ENCODE measurements at regions not wholly inside any gene's neighbourhood (a gene's known extent, or its start where the extent isn't known, plus 50 kb on each side); places are given as distances from the start of the nearest gene placed in this dataset.

DNA sequence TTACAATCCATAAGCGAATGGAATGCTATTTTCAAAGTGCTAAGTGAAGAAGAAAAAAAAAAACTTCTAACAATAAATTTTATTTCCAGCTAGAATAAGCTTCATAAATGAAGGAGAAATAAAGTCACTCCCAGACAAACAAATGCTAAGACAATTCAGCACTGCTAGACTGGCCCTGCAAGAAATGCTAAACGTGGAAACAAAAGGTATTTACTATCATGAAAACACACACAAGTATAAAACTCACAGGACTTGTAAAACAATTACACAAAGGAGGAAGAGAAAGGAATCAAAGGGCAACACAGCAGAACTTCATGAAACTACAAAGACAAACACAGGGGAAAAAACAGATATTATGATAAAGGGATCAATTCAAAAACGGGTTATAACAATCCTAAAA, 85.8 kb upstream of the NELL2 start:
- H3K4me3 Mint-ChIP-seq, result no peak overlapping the region
- DNase-seq (ENCODE audit: low spot score in 2 of 2) (no peak), ATAC-seq (ENCODE audit: low read depth) (no peak)
- peaks cover 20% of the 10 kb centered on the region for H3K9me3 Mint-ChIP-seq
- no peaks in the 10 kb centered on the region for H3K4me1 Mint-ChIP-seq
- H3K27me3 Mint-ChIP-seq, result no peaks in the 10 kb centered on the region
- no peak overlapping the region for H3K27ac Mint-ChIP-seq
- no peaks in the 10 kb centered on the region for H3K36me3 Mint-ChIP-seq

DNA sequence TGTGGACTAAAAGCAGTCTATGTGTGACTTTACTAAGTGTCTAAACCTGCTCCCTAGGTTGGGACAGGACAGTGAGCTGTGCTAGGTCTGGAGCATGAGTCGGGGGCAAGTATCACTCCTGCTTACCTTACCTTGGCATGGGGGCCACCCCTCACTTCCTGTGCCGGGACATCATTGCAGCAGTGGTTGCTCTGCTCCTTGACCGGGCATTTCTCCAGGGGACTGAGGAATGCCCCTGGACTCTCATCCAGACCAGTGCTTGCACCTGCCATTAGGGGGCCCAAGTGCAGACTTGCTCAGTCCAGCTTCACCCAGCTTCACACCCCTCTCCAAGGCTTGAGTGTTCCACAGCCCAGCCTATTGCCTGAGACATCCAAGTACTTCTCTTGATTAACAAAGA, 84.7 kb upstream of the NELL2 start:
- H3K4me3 Mint-ChIP-seq, result no peak overlapping the region
- no peaks in the 10 kb centered on the region for H3K36me3 Mint-ChIP-seq
- no peak for ATAC-seq (ENCODE audit: low read depth)
- peaks cover 18% of the 10 kb centered on the region for H3K9me3 Mint-ChIP-seq
- DNase-seq (ENCODE audit: low spot score in 2 of 2), result no peak
- H3K27me3 Mint-ChIP-seq, result no peaks in the 10 kb centered on the region
- H3K27ac Mint-ChIP-seq, result no peak overlapping the region
- H3K4me1 Mint-ChIP-seq, result no peaks in the 10 kb centered on the region

DNA sequence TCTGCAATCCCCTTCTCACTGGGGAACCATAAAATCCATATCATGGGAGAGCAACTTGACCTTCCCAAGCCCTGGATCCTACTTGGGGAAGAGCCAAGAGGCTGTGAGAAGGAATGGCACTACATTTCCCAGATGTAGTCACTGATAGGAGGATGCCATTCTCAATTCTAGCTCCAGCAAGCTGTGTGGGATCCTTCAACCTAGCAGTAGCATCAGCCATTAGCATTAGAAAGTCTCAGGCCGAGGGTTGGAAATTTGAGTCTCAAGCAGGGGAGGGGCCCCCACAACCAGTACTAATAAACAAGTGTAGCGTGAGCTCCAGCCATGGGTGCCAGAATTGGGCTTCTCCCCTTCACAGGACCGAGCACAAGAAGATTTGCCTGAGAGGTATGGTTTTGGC, 84.3 kb upstream of the NELL2 start:
- Mint-ChIP-seq H3K36me3 (no peaks in the 10 kb centered on the region), H3K4me1 (no peaks in the 10 kb centered on the region), H3K27me3 (no peaks in the 10 kb centered on the region), H3K27ac (no peak overlapping the region), H3K4me3 (no peak overlapping the region), H3K9me3 (peaks cover 17% of the 10 kb centered on the region)
- no peak for DNase-seq (ENCODE audit: low spot score in 2 of 2)
- ATAC-seq (ENCODE audit: low read depth), result no peak

DNA sequence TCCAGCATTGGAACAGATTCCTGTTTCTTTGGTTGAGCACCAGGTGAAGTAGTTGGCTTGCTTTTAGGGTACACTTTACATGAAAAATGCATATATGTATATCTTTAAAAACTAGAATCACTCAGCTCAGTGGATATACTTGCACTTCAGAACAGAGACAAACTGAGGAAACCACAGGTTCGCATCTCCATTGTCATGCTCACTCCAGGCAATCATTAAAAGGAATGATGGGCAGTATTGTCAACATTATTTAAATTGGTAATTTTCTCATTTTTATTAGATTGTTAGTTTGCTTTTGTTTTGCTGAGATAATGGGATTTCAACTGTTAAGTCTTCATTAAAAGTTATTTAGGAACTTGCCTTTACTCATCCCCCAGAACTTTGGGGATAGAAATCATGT, 71.0 kb upstream of the NELL2 start:
- Mint-ChIP-seq H3K4me1 (peaks cover 4% of the 10 kb centered on the region), H3K9me3 (no peaks in the 10 kb centered on the region), H3K27me3 (peaks cover 1% of the 10 kb centered on the region), H3K4me3 (no peak overlapping the region), H3K36me3 (no peaks in the 10 kb centered on the region), H3K27ac (no peak overlapping the region)
- ATAC-seq (ENCODE audit: low read depth) (no peak), DNase-seq (ENCODE audit: low spot score in 2 of 2) (no peak)

DNA sequence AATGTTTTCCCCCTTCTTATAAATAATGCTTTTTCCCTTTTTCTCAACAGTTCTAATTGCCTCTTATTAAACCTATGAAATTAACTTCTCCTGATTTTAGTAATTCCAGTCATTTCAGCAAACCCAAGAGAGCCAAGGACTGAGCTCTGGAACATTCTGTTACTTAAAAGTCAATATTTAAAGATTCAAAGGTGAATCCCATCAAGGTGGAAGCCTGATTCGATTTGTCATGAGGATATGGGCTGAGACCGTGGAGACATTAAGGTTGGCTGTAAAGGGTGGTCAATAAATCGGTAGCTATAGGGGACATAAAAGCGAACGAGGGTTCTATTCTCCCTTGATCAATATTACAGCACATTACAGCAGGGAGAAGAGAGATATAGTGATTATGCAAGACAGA, 66.6 kb upstream of the NELL2 start:
- Mint-ChIP-seq H3K36me3 (no peaks in the 10 kb centered on the region), H3K27ac (no peak overlapping the region), H3K9me3 (peaks cover 3% of the 10 kb centered on the region), H3K4me1 (no peaks in the 10 kb centered on the region), H3K4me3 (no peak overlapping the region), H3K27me3 (peaks cover 1% of the 10 kb centered on the region)
- no peak for ATAC-seq (ENCODE audit: low read depth)
- no peak for DNase-seq (ENCODE audit: low spot score in 2 of 2)

DNA sequence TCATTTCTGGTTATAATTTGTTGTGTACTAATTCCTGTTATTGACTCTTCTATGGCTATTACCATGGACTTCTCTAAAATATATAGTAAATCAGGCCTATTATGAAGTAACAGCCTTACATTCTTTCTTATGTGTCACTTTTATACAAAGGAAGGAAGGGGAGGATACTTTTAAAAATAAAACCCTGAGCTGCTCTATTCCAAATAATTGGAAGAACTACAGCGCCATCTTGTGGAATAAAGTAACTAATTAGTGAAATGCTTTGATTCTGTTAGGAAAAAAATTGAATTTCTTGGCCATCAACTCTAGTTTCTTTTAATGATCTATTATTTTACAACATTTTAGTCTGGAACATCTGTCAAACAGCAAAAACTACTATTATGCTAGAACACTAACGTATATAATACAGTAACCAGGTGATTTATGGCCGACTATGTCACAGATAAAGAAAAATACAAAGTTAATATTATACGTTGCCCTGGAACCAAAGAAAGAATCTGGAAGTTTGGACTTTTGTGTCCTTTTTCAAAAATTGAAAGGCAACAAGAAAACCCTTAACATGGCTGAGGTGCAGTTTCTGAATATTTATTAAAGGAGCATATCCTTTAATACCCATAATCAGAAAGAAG, 55.0 kb upstream of the NELL2 start:
- H3K4me3 Mint-ChIP-seq, result no peak overlapping the region
- no peaks in the 10 kb centered on the region for H3K27me3 Mint-ChIP-seq
- no peaks in the 10 kb centered on the region for H3K4me1 Mint-ChIP-seq
- no peaks in the 10 kb centered on the region for H3K9me3 Mint-ChIP-seq
- DNase-seq (ENCODE audit: low spot score in 2 of 2), result peak in 1 of 2 donors; percentile 51
- ATAC-seq (ENCODE audit: low read depth), result peak; percentile 47
- no peak overlapping the region for H3K27ac Mint-ChIP-seq
- H3K36me3 Mint-ChIP-seq, result no peaks in the 10 kb centered on the region

DNA sequence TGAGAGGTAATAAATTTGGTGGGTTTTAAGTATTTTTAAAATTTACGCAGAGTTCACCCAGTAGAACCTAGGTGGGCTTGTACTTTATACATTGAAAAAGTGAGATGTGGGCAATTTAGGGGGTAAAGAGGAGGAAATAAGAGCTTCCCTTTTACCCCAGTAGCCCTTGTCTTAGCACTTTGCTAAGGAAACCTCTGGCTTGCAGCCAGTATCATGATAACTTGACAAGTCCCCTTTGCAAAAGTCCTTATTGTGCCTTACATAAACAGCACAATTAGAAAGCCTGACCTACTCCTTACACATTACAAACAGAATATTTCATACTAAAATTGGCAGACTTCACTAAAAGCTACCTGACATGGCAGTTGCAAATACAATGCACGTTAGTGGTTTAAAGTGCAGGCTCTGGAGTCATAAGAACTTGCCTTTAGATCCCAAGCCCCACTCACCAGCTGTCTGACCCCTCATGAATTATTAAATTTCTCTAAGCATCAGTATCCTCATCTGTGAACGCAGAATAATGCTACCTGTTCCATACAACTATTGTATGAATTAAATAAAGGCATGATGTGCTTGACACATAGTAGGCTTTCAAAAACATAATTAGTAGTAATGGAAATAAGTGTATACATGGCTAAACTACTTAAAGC, 53.2 kb upstream of the NELL2 start:
- DNase-seq (ENCODE audit: low spot score in 2 of 2), result no peak
- H3K9me3 Mint-ChIP-seq, result no peaks in the 10 kb centered on the region

More for the DNA sequence above, 53.2 kb upstream of the NELL2 start:
- Mint-ChIP-seq H3K27me3 (peaks cover 2% of the 10 kb centered on the region), H3K4me3 (no peak overlapping the region), H3K4me1 (no peaks in the 10 kb centered on the region), H3K36me3 (no peaks in the 10 kb centered on the region), H3K27ac (no peak overlapping the region)
- ATAC-seq (ENCODE audit: low read depth), result no peak

All from memory B cell (primary cell).